Activated T-cell treated with anti-CD3 and anti-CD28 coated beads, Interleukin-2, amount 50 U/mL, for 48 hours (primary cell): ENCODE measurements at regions not wholly inside any gene's neighbourhood (a gene's known extent, or its start where the extent isn't known, plus 50 kb on each side); places are given as distances from the start of the nearest gene placed in this dataset.
"Not testable (repeated sequence)": the region's sequence is repeated elsewhere in the genome, so short reads cannot be mapped to it uniquely, and the experiment has no call there.

Source experiments
- DNase-seq, 2 experiments: peaks; one replicate each; pipeline ENCODE4 v3.0.0-alpha.2; 2020

- not testable (repeated sequence) for DNase-seq
Measured at GRCh38 chr17:30711626-30712507, 112.6 kb downstream of the CRLF3 start.

- DNase-seq: not testable (repeated sequence)
Measured at GRCh38 chr17:30711176-30711575, 113.3 kb downstream of the CRLF3 start.

- DNase-seq: not testable (repeated sequence)
Measured at GRCh38 chr17:30710276-30711088, 114.0 kb downstream of the CRLF3 start.

- not testable (repeated sequence) for DNase-seq
Measured at GRCh38 chr17:30709561-30710275, 114.8 kb downstream of the CRLF3 start.

- not testable (repeated sequence) for DNase-seq
Measured at GRCh38 chr17:30709096-30709495, 115.4 kb downstream of the CRLF3 start.

GRCh38 chr17:30708241-30709078, 116.0 kb downstream of the CRLF3 start:
- peak; percentile 74 to 82 for DNase-seq

GRCh38 chr17:30707724-30708240, 116.7 kb downstream of the CRLF3 start:
- DNase-seq: peak in 1 of 2 experiments; percentile 51

GRCh38 chr17:30706461-30707335, 117.8 kb downstream of the CRLF3 start:
- DNase-seq: not testable (repeated sequence)

GRCh38 chr17:30706004-30706403, 118.5 kb downstream of the CRLF3 start:
- not testable (repeated sequence) for DNase-seq

GRCh38 chr17:30701498-30701989, 122.9 kb downstream of the CRLF3 start:
- DNase-seq: no peak

- DNase-seq: not testable (repeated sequence)
Measured at GRCh38 chr17:30700833-30701232, 123.7 kb downstream of the CRLF3 start.

GRCh38 chr17:30697619-30698460, 126.7 kb downstream of the CRLF3 start:
- DNase-seq: peak; percentile 81 to 86

GRCh38 chr17:30696234-30696633, 128.3 kb downstream of the CRLF3 start:
- DNase-seq: no peak

- not testable (repeated sequence) for DNase-seq
Measured at GRCh38 chr17:30695265-30695811, 129.2 kb downstream of the CRLF3 start.

- peak; percentile 62 to 72 for DNase-seq
Measured at GRCh38 chr17:30693772-30694171, 130.7 kb downstream of the CRLF3 start.

- DNase-seq: not testable (repeated sequence)
Measured at GRCh38 chr17:30689266-30690000, 135.1 kb downstream of the CRLF3 start.

GRCh38 chr17:30686538-30687479, 137.7 kb downstream of the CRLF3 start:
- not testable (repeated sequence) for DNase-seq
